NCI-H2029 treated with DMSO at 0.1 percent for 48 hours (cell line): ENCODE measurements at regions not wholly inside any gene's neighbourhood (a gene's known extent, or its start where the extent isn't known, plus 50 kb on each side); places are given as distances from the start of the nearest gene placed in this dataset.
"Not testable (repeated sequence)": the region's sequence is repeated elsewhere in the genome, so short reads cannot be mapped to it uniquely, and the experiment has no call there.

ENCODE experiments used
- DNase-seq: peaks from one replicate; lab custom pipeline; 2025; lab: John Stamatoyannopoulos, UW

- no peak for DNase-seq
These were observed 80.5 kb downstream of the ZIC3 start for GRCh38 chrX:137646472-137646871.

DNA sequence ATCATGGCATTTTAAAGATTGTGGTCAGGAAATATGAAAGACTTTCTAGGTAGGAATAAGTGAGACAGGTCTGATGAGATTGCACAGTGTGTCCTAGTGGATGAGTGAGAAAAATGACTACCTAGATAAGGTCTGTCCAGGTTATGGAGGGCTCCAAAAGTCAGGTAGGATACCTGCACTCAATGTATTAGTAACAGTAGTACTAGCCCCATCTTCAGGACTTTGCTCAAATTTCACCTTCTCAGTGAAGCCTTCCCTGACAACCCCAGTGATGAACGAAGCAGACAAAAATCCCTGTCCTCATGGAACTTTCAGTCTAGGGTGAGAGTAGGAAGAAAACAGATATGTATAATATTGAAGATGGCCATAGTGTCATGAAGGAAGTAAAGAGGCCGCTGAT is 85.7 kb downstream of the ZIC3 start:
- no peak for DNase-seq

GRCh38 chrX:137652086-137652485 is 86.2 kb downstream of the ZIC3 start:
- DNase-seq = no peak

DNA sequence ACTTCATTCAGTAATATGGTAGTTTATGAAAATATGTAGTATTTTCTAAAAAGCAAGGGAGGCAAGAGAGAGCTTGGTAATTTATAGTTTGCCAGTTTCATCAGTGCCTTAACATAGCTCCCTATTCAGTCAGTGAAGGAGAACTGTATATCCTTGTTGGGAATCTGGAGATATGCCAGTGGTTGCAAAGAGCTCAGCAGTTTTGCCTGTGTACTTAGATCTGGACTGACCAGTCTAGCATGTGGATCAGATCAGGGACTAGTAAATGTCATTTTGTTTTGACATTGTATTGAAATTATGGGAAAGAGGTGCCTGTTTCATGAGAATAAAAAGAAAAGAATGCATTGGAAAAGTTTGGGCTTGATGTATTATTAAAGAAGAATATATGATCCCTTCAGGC is 88.6 kb downstream of the ZIC3 start:
- DNase-seq = no peak

DNA sequence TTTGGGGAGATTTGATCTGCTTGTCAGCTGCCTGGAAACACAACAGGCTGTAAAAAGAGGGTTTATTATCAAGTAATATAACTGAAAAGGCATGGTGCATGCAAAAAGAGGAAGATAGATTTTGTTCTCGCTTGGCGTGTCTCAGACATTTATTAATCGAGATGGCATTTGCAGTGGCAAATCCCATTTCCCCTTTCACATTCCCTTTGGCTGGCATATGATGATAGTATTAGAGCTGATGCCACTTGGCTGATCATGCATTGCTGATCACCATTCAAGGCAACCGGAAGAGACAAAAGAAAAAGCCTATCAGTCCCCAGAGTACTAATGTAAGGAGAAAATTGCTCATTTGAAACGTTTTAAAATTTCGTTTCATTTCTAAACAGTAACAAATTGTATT is 101.8 kb downstream of the ZIC3 start:
- no peak for DNase-seq

DNA sequence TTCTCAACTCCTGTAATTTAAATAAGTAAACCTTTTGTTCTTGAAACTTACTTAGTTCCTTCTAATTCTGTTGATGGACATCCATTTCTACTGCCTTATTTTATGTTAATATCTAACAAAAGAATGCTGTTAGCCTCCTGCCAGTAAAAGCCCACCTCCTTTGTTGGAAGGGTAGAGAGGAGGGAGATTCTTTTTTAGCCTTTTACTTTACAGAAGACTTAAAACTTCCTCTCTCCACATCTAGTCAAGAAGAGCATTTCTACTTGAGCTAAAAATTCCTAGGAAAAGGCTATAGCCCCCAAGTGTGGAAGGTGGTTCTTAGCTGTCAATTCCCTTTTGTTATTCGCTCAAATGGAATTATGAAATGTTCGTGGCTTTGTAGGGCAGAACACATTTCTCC is 118.7 kb downstream of the ZIC3 start:
- no peak for DNase-seq

DNA sequence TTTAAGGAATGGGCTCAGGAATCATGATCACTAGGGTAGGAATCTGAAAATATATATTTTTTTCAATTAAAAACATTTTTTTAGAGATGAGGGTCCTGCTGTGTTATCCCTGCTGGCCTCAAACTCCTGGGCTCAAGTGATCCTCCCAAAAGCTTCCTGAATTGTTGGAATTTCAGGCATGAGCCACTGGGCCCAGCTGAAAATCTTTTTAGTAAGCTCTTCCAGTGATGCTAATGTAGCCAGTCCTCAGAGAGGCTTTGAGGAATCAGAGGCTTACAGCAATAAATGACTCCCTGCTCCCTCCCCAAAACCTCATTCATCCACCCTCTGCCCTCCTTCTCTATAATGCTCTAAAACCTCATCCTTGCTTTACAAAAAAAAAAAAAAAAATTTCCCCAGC is 129.5 kb downstream of the ZIC3 start:
- DNase-seq = no peak

DNA sequence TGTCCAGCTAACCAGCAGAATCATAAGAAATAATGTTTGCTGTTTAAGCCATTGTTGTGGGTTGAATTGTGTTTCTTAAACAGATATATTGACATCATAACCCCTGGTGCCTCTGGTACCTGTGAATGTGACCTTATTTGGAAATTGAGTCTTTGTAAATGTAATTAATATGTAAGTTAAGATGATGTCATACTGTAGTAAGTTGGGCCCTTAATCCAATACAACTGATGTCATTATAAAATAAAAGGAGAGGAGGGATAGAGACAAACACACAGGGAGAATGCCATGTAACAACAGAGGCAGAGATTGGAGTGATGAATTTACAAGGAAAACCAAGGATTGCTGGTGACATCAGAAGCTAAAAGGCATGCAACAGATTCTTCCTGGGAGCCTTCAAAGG is 141.4 kb downstream of the ZIC3 start:
- DNase-seq = no peak

- no peak for DNase-seq
These were observed 176.9 kb downstream of the ZIC3 start for GRCh38 chrX:137742846-137743245.

DNA sequence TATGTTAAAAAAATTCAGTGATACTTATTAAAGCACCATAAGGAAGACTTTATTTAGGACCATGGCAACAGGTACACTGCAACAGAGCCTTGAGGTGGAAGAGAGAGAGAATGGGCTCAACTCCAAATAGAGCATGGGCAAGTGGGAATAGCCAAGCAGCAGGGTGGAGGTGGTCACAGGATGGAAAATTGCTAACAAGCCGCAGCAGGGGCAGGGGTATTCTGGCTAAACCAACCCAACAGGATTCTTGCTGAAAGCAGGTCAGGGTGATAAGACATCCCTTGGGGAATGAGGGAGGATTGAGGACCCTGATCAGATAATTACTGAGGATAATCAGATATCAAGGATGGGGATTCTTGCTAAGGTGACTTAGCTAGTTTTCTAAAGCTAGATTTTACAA is 177.5 kb downstream of the ZIC3 start:
- no peak for DNase-seq

DNA sequence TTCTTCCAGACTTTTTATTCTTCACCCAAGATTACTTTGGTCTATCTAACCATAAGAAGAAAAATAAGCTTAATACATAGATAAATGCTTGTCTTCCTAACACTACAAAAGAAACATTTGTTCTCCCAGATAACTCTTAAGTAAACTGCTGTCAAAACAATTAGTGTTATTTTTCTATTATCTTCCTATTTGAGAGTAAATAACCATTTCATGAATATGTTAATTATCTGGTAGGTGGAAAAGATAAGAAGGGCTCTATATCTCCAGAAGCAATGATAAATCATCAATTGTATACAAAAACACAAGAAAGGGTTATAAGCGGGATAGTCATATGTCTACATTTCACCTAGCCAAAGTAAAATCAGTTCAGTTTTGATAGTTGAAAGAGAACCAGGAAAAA is 180.4 kb downstream of the ZIC3 start:
- DNase-seq = no peak

- no peak for DNase-seq
These were observed 181.5 kb downstream of the ZIC3 start for GRCh38 chrX:137747244-137748043.

GRCh38 chrX:137748827-137749226 is 182.9 kb downstream of the ZIC3 start:
- no peak for DNase-seq

DNA sequence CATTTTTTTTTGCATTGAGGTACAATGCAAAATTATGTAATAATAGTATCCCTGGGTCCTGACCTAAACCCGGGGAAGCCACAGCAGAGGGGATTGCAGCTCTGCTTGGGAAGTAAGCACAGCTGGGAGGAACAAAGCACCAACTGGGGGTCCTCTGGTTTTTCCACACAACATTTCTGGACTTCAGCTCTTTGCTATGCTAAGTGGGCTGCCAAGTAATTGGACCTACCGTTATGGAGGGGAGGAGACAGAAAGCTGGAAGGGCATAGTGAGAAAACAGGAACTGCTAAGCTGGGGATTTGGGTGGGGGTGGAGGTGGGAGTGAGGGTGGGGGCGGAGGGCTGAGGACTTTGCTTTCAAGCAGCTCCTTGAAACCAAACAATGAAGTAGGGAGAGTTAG is 183.3 kb downstream of the ZIC3 start:
- DNase-seq = no peak

DNA sequence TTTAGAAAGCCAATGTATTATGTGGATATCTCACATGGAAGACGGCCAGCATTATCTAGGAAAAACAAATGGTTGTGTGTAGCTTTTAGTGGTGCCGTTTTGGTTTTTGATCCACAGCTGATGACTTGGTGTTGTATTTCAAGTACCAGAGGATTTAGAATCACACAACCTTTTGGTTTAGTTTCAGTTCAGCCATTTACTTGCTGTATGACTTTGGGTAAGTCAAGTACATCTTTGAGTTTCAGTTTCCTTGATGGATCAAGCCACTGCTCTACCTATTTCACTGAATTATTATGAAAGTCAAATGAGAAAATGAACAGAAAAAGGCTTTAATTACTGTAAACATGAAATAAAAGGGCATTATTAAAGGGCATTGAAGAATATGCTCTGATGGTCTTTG is 205.6 kb downstream of the ZIC3 start:
- DNase-seq = no peak

DNA sequence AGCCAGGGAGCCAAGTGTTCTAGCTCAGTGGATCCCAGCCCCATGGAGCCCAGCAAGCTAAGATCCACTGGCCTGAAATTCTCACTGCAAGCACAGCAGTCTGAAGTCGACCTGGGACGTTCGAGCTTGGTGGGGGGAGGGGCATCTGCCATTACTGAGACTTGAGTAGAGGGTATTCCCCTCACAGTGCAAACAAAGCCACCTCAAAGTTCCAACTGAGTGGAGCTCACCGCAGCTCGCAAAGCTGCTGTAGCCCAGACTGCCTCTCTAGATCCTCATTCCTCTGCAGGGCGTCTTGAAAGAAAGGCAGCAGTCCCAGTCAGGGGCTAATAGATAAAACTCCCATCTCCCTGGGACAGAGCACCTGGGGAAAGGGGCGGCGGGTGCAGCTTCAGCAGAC is 226.3 kb downstream of the ZIC3 start:
- no peak for DNase-seq

GRCh38 chrX:137797926-137798325 is 232.0 kb downstream of the ZIC3 start:
- DNase-seq = not testable (repeated sequence)

DNA sequence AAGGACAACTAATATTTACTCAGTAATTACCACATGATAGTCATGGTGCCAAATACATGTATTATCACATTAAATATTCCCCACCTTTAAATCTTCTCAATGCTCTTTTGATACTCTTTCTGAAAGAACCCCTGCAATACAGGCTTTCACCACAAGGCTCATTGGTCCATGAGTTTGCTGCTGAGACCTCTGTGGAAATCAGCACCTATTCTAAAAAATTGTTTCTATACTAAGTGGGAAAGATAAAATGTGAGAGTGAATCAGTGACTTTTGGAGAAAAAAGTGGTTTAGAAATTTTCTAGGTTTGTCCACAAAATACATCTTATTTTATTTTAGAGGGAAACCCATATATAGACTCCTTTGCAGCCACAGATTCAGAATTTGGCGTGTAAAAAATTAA is 257.3 kb downstream of the ZIC3 start:
- DNase-seq = no peak

- no peak for DNase-seq
These were observed 281.4 kb downstream of the ZIC3 start for GRCh38 chrX:137847376-137847775.

DNA sequence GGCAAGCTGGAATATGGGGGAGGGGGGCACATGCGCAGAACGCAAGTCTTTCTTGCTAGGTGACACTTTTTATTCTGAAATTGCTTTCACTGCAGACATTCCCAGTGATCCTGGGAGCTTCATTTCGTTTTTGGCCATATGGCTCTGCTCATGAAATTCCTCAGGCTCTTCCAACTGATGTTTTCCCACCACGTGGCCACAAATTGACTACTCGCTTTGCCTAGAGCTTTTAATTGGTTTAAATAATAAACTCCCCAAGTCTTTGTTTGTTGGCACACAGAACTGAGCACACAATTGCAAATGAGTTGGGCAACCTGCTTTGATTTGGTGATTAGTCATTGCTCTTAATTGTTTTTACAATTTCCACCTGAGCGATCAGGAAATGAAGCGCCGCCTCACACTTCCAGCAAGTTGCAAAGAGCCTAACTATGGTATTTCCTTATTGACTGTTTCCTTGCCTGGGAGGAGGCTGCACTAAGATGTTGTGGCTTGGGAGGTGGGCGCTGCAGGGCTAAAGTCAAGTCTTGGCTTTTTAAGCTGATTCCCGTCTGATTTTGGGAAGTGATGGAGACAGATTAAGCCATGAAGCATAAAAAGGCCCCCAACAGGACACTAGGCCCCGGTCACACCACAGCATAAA is 282.5 kb downstream of the ZIC3 start:
- DNase-seq = no peak

DNA sequence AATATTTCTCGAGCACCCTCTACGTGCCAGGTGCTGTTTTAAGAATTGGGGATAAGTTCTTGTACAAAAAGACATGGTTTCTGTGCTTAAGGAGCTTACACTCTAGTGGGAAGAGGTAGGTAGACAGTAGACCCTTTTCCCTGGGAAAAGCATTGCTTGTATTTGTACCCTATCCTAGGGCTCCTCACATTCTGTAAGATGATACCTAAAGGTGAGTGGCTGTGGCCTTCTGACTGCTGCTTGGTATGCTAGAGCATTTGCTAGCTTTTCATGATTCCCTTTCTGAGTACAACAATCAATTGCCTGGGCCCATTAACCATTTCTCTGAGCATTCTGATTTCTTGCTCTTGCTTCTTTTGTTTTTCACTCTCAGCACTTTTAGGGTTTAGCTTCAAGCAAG is 286.6 kb downstream of the ZIC3 start:
- DNase-seq = no peak

GRCh38 chrX:137855490-137855889 is 289.6 kb downstream of the ZIC3 start:
- no peak for DNase-seq

GRCh38 chrX:137858106-137858505 is 292.2 kb downstream of the ZIC3 start:
- no peak for DNase-seq

- DNase-seq = no peak
These were observed 312.5 kb downstream of the ZIC3 start for GRCh38 chrX:137878401-137878800.
